ENCODE measurements at regions not wholly inside any gene's neighbourhood (a gene's known extent, or its start where the extent isn't known, plus 50 kb on each side); places are given as distances from the start of the nearest gene placed in this dataset.

DNA sequence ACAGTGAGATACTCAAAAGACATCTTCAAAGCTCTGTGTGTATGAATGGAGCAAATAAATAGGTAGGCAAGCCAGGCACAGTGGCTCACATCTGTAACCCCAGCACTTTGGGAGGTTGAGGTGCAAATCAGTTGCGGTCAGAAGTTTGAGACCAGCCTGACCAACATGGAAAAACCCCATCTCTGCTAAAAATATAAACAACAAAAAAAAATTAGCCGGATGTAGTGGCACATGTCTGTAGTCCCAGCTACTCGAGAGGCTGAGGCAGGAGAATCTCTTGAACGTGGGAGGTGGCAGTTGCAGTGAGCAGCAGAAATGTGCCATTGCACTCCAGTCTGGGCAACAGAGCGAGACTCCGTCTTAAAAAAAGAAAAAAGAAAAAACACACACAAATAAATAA lies 945.1 kb upstream of the PIK3C3 start:
- no peak for DNase-seq

DNA sequence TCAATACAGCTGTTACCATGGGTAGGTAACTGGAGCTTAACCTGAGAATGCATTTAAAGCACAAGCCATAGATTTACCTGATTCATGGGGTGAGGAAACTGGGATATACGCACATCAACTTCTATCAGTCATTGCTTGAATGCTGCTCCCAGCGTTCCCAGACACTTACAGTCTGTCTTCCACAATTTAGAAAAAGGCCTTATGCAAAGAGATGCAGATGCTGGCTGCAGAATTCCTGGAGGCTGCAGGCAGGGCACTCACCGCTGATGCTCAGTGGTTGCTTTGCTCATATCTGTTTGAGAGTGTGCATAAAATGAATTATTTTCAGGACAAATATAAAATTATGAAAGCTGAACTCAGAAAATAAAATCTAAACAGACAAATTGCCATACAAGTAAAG lies 950.7 kb upstream of the PIK3C3 start:
- no peak for DNase-seq

DNA sequence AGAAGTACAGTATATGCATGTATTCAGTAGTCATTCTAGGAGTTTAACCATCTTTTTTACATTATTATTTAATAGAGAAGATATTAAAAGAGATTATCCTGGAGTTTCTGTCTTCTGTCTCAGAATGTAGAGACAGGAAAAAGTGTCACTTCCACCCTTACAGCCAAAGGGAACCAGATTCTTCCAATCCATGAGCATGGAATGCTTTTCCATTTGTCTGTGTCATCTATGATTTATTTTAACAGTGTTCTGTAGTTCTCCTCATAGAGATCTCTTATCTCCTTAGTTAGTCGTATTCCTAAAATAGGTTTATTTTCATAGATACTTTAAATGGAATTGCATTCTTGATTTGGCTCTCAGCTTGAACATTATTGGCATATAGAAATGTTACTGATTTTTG lies 959.5 kb upstream of the PIK3C3 start:
- DNase-seq = no peak

DNA sequence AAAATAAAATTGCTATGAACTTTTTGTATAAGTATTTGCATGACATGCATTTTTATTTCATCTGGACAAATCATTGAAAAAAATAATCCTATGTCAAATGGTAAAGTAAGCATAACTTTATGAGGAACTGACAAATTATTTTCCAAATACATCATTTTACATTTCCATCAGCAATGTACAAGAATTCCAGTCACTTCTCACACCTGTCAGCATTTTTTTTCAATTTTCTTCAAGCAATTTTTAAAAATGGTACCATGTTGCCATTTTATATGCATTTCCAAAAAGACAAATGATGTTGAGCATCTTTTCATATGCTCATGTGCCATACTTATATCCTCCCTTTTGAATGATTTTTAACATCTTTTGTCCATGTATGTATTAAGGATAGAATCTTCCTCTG lies 961.7 kb upstream of the PIK3C3 start:
- no peak for DNase-seq

DNA sequence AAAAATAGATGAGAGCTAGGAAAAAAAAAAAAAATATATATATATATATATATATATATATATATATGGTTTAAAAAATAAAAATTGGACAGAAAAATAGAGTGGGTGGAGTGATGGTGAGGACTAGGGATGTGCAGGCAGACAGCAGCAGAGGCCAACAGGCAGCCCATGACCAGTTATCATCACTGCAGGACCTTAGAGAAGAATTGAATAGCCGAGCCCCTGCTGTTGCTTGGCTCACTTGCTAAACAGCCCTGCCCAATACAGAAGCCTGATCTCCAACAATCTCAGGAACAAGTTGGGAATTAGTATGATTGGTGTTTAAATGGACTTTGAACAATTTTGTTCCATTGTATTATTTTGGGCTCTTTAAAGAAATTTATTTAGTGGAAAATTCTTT lies 967.5 kb upstream of the PIK3C3 start:
- DNase-seq = no peak

DNA sequence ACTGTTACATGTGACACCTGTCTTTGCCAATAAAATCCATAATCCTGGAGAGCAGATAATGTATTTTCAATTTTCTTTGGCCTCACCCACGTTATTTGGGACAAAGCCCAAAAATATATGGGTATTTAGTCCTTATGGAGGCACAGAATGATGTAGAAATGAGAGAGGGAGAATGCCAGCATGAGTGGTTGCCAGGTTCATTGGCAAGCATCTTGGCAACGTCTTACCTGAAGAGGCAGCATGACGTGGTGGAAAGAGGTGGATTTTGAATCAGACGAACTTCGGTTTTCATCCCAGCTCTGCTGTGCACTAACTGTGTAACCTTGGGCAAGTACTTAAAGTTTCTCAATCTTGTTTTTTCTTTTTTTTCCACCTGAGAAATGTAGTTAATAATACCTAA lies 969.6 kb upstream of the PIK3C3 start:
- DNase-seq = no peak

DNA sequence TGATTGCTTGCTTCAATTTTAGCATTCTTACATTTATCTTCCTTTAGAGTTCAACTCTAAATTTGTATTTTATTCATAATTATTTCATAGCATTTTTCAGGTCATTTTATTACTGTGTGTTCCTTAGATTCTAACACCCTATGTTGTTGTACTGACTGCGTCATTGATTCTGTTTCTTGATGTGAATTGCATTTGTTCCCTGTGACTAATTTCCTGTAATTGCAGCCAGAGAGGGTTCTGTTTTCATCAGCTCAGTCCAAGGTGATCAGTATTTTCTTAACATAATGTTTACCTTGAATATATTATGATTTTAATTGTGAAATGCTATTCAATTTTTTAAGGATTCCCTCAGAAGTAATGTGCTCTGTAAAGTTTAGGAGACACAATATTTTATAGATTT lies 970.2 kb upstream of the PIK3C3 start:
- DNase-seq = no peak

DNA sequence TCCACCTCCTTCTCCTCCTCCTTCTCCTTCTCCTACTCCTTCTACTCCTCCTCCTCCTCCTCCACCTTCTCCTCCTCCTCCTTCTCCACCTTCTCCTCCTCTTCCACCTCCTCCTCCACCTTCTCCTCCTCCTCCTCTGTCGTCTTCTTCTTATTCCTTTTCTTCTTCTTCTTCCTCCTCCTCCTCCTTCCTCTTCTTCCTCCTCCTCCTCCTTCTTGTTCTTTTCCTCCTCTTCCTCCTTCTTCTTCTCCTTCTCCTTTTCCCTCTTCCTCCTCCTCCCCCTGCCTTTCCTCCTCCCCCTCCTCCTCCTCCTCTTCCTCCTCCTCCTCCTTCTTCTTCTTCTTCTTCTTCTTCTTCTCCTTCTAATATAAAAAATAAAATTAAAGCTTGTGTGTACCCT lies 971.2 kb upstream of the PIK3C3 start:
- DNase-seq = no peak

DNA sequence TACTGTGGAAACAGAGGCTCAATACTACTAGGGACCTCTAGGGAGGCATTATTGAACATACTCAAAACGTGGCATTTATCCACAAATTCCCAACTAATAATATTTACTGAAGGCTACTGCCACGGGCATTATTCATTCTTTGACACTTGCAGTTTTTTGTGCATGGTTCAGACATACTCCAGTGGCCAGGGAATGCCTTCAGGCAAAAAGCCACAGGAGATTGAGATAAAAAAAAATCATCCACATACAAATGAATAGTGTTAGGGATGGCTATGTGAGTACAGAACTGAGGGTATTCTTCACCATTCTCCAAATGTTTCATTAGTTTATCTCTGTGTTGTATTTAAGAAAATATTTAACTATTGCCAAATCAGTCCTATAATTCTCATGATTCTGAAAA lies 974.9 kb upstream of the PIK3C3 start:
- peak; percentile 1 for DNase-seq

DNA sequence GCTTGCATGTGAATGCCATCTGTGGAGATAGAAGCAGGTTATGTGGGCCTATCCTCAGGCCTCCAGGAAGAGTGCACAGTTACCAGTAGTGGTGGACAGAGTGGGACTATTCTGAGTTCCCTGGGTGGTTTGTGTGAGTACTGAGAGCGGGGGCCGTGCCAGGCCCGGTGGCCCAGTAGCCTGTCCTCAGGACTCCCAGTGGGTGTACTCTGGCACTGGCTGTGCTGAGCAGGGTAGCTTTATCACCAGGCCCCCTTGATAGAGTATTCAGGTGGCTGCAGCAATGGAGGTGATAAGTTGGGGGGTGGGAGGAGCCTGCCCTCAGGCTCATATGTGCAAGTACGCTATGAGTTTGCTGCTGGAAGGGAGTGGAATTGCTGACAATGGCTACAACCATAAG lies 979.0 kb upstream of the PIK3C3 start:
- DNase-seq = no peak

DNA sequence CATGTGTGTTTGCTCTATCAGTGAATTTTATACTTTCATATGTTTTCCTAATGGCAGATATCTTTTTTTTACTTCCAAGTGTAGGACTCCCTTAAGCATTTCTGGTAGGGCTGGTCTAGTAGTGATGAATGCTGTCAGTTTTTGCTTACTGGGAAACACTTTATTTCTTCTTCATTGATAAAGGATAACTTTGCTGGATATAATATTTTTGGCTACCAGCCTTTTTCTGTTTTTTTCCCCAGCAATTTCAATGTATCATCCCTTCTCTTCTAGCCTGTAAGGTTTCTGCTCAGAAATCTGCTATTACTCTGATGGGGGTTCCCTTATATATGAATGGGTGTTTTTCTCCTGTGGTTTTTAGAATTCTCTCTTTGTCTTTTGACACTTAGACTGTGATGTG lies 980.6 kb upstream of the PIK3C3 start:
- DNase-seq = no peak

DNA sequence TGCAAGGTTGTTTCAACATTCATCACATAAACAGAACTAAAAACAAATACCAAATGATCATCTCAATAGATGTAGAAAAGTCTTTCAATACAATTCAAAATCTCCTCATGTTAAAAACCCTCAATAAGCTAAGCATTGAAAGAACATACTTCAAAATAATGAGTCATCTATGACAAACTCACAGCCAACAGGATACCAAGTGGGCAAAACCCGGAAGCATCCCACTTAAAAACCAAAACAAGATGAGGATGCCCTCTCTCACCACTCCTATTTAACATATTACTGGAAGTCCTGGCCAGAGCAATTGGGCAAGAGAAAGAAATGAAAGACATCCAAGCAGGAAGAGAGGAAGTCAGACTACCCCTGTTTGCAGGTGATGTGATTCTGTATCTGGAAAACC lies 992.2 kb upstream of the PIK3C3 start:
- no peak for DNase-seq

DNA sequence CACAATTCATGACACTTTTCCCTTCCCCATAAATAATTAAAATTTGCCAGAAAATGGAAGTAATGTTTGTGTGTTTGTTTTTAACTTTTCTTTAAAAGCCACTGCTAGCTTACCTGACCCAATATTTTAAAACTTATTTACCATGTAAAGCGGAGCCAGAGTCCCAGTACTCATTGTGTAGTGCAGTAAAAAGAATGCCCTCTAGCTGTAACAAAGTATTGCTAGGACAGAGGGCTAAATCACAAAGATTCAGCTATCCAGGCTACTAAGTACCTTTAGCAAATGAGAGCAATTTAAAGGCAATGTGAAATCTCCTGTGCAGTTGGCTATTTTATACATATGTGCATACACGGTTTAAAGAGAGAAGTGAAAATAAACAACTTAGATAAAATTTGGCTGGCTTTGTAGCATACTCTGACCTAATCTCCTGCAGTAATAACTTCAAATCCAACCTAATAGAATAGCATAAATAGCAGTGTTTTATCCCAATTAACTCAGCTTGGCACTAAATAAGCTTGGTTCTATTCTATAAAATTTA lies 997.4 kb upstream of the PIK3C3 start:
- no peak for DNase-seq

DNA sequence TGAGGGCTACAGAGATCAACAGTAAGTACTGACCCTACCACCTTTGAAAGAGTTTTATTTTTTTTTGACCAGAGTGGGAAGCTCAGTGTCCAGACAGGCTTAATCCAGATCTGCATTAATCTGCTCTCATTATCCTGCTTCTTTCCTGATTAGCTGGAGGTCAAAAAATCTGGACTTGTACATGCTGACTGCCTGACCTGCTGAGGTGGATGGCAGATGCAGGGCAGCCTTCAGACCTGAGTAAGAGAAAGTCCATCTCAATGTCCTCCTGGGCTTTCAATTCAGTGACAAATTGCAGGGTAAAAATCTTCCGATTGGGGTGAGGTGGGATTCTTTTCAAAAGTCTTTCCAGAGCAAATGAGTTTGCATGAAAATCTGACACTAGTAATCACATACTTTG lies 998.8 kb upstream of the PIK3C3 start:
- DNase-seq = no peak

DNA sequence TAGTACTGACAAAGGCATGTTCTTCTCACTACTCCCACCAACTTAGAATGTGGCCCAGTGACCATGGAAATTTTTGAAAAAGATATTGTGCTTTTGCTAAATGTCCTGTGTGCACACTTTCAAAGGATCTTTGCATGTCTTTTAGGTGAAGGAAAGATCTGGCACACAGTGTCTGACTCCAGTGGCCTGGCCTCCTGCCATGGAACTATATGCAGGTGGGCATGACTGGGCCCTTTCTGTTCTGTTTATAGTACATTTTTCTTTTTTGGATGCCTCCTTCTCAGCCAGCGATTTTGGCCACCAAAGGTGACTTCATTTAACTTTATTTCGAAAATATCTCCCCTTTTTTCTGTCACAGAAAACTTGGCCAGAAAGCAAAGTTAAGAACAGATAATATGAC lies 999.7 kb upstream of the PIK3C3 start:
- no peak for DNase-seq

DNA sequence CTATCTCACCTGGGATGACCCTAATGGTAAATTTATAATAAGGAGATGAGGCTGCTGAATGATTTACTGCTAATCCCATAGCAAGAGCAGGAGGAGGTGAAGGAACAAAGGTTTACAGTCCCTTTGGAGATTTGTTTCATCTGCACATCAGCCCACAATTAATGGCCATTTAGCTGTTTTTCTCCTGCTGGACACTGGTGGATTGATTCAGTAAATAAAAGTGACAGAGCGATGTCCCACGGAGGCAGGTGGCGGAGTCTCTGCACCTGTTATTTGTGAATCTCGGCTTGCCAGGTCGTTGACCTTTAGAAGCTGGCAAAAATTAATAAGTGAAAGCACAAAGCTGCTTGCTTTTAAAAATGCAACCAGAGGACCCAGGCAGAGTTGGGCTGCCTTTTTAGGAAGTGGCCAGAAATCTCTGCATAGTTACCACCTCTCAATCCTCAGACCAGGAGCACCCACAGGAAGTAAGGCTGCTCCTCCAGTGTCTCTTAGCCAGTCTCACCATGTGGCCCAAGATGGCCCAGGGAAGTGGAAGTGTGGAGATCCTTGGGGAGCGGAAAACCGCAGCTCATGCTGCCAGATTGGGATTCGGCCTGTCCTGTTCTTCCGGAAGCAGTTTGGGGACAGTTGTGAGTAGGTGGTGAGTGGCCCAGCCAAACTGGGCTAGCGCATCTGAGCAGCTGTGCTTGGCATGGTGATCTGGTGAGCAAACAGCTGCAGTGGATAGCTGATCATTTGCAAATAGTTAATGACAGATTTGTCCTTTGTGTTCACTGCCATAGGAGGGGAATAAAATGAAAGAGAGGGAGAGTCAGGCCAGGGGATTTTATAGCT lies 1005.7 kb upstream of the PIK3C3 start:
- DNase-seq = no peak

DNA sequence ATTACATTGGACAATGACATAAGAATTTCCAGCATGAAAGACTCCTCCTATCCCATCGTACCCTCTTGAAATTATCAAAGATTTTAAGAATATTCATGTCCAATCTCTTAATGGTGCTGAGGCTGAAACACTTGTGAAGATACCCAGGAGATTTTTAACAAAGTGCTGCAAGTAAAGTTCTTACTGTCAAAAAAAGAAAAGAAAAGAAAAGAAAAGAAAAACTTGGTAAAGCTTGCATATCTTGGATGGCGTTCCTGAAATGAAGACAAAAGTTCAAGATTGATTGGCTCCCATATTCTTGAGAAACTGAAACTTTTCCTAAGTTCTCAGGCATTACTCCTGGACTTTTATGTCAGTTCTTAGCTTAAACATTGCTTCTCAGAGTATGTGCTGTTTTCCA lies 1010.5 kb upstream of the PIK3C3 start:
- no peak for DNase-seq

DNA sequence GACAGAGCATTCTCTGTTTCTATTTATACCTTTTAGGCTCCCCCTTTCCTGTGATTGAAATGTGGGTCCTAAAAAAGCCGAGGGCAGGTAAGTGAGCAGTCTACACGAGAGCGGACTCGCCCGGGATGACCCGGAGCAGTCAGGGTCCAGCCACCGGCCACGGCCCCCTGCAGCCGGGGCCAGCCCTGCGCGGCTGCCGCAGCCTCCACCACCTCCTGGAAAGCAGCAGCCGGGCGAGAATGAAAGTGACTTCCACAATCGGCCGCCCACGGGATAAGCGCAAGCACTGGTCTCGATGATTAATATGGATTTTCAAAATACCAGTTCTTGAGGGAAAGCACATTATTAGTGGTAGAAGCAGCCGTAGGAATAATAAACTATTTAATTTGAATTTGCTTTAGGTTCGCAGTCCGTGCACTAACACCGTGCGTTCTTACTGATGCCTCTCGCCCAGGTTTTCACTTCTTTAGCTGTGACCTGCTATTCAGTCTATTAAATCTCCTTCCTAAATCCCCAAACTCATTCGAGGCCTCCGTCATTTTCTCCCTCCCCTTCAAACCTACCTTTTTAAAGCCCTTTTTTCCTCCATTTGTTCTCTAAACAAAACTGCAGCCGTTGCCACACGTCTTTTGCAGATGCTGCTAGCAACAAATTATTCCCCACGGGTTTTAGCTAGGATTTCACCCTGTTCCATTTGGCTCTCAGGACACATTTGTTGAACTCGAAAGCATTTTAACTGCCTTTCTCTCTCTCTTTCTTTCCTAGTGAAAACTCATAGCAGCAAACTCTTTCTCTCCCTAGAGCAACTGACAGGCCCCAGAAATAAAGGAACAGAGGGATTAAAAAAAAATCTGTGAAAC lies 1015.1 kb upstream of the PIK3C3 start:
- no peak for DNase-seq

DNA sequence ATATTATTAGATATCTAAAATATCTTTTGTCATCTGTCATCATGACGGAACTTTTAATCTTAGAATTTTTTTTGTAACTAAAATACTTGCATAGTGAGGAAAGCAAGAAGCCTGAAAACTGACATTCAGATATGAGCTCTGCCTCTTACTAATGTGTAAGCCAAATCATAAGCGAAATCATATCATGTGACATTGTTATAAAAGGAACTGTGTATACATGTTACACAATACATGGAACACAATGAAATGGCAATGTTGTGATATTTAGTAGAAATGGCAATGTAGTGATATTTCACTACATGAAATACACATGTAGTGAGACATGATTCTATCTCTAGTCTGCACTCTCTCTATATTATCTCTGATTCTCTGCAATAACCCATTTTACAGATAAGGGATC lies 1016.4 kb upstream of the PIK3C3 start:
- no peak for DNase-seq

DNA sequence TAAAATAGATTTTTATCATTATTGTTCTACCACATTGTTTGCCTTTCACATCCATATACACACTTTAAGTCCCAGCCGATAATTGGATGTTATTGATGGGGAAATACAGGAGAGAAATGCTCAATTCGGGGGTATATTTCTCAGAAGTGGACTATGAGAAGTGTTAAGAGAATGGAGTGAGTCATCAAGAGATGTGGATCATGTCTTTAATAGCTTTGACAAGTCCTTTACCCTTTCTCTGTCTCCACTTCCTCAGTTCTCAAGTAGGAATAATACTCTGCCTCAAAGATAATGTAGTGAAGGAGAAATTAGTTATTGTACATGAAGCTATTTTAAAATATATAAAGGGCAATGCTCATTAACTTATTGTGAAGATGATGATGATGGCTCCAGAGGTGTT lies 1017.6 kb upstream of the PIK3C3 start:
- no peak for DNase-seq

DNA sequence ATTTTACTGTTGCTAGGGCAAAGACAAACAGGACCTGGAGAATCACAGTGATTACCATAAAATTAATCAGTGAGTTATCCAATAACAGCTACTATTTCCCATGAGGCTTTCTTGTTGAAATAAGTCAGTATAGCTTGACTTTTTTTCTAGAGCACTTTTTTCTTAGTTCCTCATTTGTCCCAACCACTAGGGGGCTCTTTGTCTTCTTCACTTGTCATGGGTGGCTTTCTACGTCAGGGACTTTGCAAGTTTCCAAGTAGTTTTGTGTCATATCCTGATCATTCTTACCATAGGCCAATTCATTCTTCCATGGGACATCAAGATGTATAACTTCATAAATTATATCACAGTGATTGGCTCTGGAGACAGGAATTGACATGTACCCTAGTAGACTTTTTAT lies 1019.6 kb upstream of the PIK3C3 start:
- no peak for DNase-seq

DNA sequence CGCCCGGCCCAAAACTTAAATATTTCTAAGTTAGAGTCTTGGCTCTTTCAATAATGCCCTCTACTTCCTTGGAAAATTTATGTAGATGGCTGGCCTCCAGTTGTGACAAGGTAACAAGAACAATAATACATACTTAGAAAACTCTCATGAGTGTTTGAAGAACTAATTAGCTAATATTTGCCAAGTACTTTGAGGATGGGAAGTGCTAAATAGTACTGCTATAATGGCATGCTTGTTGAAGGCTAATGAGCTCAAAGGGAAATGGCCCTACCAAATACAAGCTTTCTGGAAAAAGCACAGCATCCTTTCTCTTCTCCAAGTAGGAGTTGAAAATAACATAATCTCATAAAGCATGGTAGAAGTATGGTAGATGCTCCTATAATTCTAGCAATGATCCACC lies 1022.2 kb upstream of the PIK3C3 start:
- no peak for DNase-seq

DNA sequence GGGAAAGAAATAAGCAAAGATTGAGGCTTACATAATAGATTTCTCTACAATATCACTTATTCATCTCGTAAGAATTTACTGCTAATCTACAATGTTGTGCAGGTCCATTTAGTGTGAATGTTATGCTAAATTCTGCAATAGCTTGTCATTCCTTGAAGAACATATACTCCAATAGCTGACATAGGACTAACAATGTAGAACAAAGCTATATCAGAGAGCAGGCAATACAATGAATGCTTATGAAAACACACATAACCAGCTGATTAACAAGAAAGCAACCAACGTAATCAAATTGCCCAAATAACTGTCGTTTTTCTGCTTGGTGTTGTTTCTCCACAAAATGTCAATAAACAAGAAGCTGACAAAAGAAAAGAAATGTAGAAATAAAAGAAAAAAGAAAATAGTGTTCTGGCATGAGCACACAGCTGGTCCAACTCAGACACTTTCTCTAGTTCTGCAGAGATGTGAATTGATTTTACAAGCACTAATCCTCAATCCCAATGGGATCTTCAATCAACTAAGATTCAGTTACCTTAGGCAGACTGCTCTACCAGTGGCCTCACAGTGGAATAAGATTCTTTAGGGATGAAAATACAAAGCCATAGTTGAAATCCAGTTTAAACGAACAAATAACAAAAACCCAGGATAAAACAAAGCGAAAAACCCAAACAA lies 1024.7 kb upstream of the PIK3C3 start:
- no peak for DNase-seq

DNA sequence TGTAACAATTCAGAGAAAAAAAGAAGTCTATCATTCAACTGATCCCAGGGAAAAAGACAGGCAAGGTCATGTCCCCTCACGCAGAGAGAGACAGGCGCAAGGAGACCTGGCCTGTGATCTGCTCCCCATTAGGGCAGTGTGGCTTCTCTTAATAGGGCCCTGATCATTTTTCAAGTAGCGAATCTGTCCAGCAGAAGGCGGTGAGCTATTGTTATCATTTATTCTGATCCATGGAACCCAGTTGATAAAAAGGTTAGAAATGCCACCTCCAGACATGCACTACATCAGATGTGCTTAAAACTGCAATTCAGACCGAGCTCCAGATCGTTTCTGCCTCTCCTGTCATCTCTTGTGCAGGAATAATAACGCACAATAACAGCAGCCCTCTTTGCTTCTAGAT lies 1025.6 kb upstream of the PIK3C3 start:
- DNase-seq = no peak
